Heart left ventricle (tissue), 16 donors: ENCODE measurements at regions not wholly inside any gene's neighbourhood (a gene's known extent, or its start where the extent isn't known, plus 50 kb on each side); places are given as distances from the start of the nearest gene placed in this dataset.

ENCODE experiments used
- ATAC-seq, 4 donors: fragments of 200-7000 bp; cut with Tn5 transposase; one replicate each; pipeline ENCODE4 v1.9.1; 2020 to 2022; ENCODE audit warnings: moderate library complexity in 4 of 4, mild to moderate bottlenecking in 3 of 4, moderate number of reproducible peaks in 1 of 4
- DNase-seq, 5 donors: peaks; one replicate each; pipeline ENCODE4 v3.0.0-alpha.2; 2020
- H3K27ac ChIP-seq, 12 donors: fragments of 200-600 bp; sonication (generic) in 4 of 12; one replicate each; pipeline versions ENCODE4 v1.5.0 to v1.8.0; 2016 to 2022; ENCODE audit warnings: mild to moderate bottlenecking in 2 of 12
- H3K27me3 ChIP-seq, 9 donors: fragments of 200-600 bp; sonication (generic) in 2 of 9; one replicate each; pipeline versions ENCODE4 v1.5.1 to v1.8.0; 2016 to 2022; ENCODE audit warnings: mild to moderate bottlenecking in 3 of 9
- H3K36me3 ChIP-seq, 9 donors: fragments of 200-600 bp; sonication (generic) in 2 of 9; one replicate each; pipeline versions ENCODE4 v1.5.0 to v1.8.0; 2018 to 2022; ENCODE audit warnings: mild to moderate bottlenecking in 2 of 9
- H3K4me1 ChIP-seq, 12 donors: fragments of 200-600 bp; sonication (generic) in 4 of 12; one replicate each; pipeline versions ENCODE4 v1.5.0 to v1.8.0; 2016 to 2022; ENCODE audit warnings: mild to moderate bottlenecking in 3 of 12
- H3K4me3 ChIP-seq, 12 donors: fragments of 200-600 bp; sonication (generic) in 4 of 12; one replicate each; pipeline versions ENCODE4 v1.5.0 to v1.8.0; 2017 to 2022; ENCODE audit warnings: mild to moderate bottlenecking in 9 of 12, moderate library complexity in 4 of 12
- H3K9me3 ChIP-seq, 12 donors: fragments of 200-600 bp; sonication (generic) in 4 of 12; one replicate each; pipeline versions ENCODE4 v1.5.0 to v1.8.0; 2016 to 2022; ENCODE audit warnings: mild to moderate bottlenecking in 1 of 12
- CTCF ChIP-seq, 12 donors: fragments of 200-600 bp; sonication (generic) in 4 of 12; IDR thresholded peaks; one replicate each; pipeline versions ENCODE4 v1.5.0 to v1.8.0; 2018 to 2022; ENCODE audit warnings: antibody characterized with exemption in 12 of 12, mild to moderate bottlenecking in 5 of 12
- POLR2A ChIP-seq, 2 donors: fragments of 450-650 bp; IDR thresholded peaks; one replicate each; pipeline ENCODE4 v1.6.1; 2017; ENCODE audit warnings: antibody characterized with exemption in 2 of 2, mild to moderate bottlenecking in 2 of 2, moderate library complexity in 2 of 2
- WGBS, 4 donors: extraction: QIAGEN DNeasy Blood & Tissue Kit in 2 of 4; methylation state at CpG; one replicate each; pipeline versions ENCODE4 v1.1.5 to v1.1.7; 2013 to 2018; 5-methylcytosine and 5-hydroxymethylcytosine counted together
- intact Hi-C, 10 donors: fragments of 100-400 bp; cut with DNase I; formaldehyde crosslinking; loops; one replicate each; pipeline versions ENCODE4 v1.11.1 to v1.14.2; 2022
- donor health status: ischemic (EF 13 %, LVEDD 7.1; RV severe dilation, severe dysfunction).
- donor health status: healthy with polysubstance abuse.
- donor health status: DM: no; HTN: yes; CAD: no.
- donor health status: DM: no; HTN: no; CAD: no.
- donor health status: ischemic (EF 25% LVEDD 6.9; RV normal size, moderate dysfunction).
- donor health status: ischemic (EF 25% LVEDD 5.7; RV mildly dilated, moderate dysfunction).
- donor health status: healthy.
- donor health status: DM: yes; HTN: yes; CAD: no.
- donor health status: ischemic (EF 35%, LVEDD 5.7; RV mildly dilated, moderate dysfunction).
- donor health status: nonischemic (EF 11% LVEDD 7.7; RV severe dilation, severe dysfunction).
- donor health status: DM: yes; HTN: yes; CAD: no.
- donor health status: PGD.
- donor health status: ischemic (EF 29% LVEDD 5.4; RV normal size, mild dysfunction).
- donor health status: nonischemic (EF 23%, LVEDD 6.1; RV moderate dilation, normal function).

- no peaks in the 10 kb centered on the region for H3K9me3 ChIP-seq
- no peak overlapping the region for H3K4me3 ChIP-seq
- H3K27ac ChIP-seq, result no peak overlapping the region
- ATAC-seq, result no peak
- peaks cover 0 to 5% (median 0%) of the 10 kb centered on the region in 12 donors for H3K4me1 ChIP-seq
- TF ChIP-seq POLR2A (IDR thresholded peaks at IDR 0.05) (no peak), CTCF (IDR thresholded peaks at IDR 0.05) (no peak)
- no peaks in the 10 kb centered on the region for H3K36me3 ChIP-seq
- intact Hi-C loops, result no loop called here
- DNase-seq, result no peak
- H3K27me3 ChIP-seq, result no peaks in the 10 kb centered on the region
- 81 to 85% (median 83%) methylated on average over 6 of the region's 6 CpGs for WGBS, 4 donors
Observed at GRCh38 chr5:158022837-158023236, 163.9 kb upstream of the CLINT1 start.

- no peak for TF ChIP-seq POLR2A (IDR thresholded peaks at IDR 0.05)
- TF ChIP-seq CTCF (IDR thresholded peaks at IDR 0.05), result no peak
- no peak overlapping the region for H3K4me3 ChIP-seq
- H3K27ac ChIP-seq, result no peak overlapping the region
- H3K9me3 ChIP-seq, result no peaks in the 10 kb centered on the region
- 56 to 80% (median 74%) methylated on average over 3 of the region's 3 CpGs for WGBS, 4 donors
- no peak for DNase-seq
- no peak for ATAC-seq
- intact Hi-C loops, result no loop called here
- H3K4me1 ChIP-seq, result peaks cover 0 to 3% (median 0%) of the 10 kb centered on the region in 12 donors
- H3K36me3 ChIP-seq, result no peaks in the 10 kb centered on the region
- no peaks in the 10 kb centered on the region for H3K27me3 ChIP-seq
Observed at GRCh38 chr5:158022393-158022792, 163.4 kb upstream of the CLINT1 start.

GRCh38 chr5:158020555-158021418 is 161.8 kb upstream of the CLINT1 start:
- TF ChIP-seq POLR2A (IDR thresholded peaks at IDR 0.05) (no peak), CTCF (IDR thresholded peaks at IDR 0.05) (no peak)
- no peaks in the 10 kb centered on the region for H3K36me3 ChIP-seq
- DNase-seq (no peak), ATAC-seq (no peak)
- no peaks in the 10 kb centered on the region for H3K9me3 ChIP-seq
- 59 to 81% (median 75%) methylated on average over 4 to 5 of the region's 5 CpGs for WGBS, 4 donors
- no peak overlapping the region for H3K27ac ChIP-seq
- intact Hi-C loops, result no loop called here
- H3K4me3 ChIP-seq, result no peak overlapping the region
- H3K27me3 ChIP-seq, result no peaks in the 10 kb centered on the region
- peaks cover 0 to 3% (median 0%) of the 10 kb centered on the region in 12 donors for H3K4me1 ChIP-seq

GRCh38 chr5:158017469-158017868 is 158.5 kb upstream of the CLINT1 start:
- Histone ChIP-seq H3K27me3 (no peaks in the 10 kb centered on the region), H3K9me3 (no peaks in the 10 kb centered on the region), H3K4me3 (no peak overlapping the region), H3K36me3 (no peaks in the 10 kb centered on the region), H3K27ac (no peak overlapping the region), H3K4me1 (peaks cover 0 to 5% (median 0%) of the 10 kb centered on the region in 12 donors)
- TF ChIP-seq POLR2A (IDR thresholded peaks at IDR 0.05), result no peak
- TF ChIP-seq CTCF (IDR thresholded peaks at IDR 0.05), result no peak
- intact Hi-C loops, result loop anchor here in 3 of 10 donors (10.0 kb wide), 2 partner anchors 1087 to 1107 kb away; no protein-coding TSS in a partner anchor
- ATAC-seq (no peak), DNase-seq (no peak)
- 71 to 79% (median 75%) methylated on average over 2 of the region's 2 CpGs for WGBS, 4 donors
